PC-9 (cell line): ENCODE measurements at regions not wholly inside any gene's neighbourhood (a gene's known extent, or its start where the extent isn't known, plus 50 kb on each side); places are given as distances from the start of the nearest gene placed in this dataset.

Source experiments
- BruUV-seq: library from RNA; stranded (reverse); fragments of 400-500 nt; replicated peaks from 2 replicates; lab custom pipeline; 2021; lab: Mats Ljungman, UMichigan
- CTCF ChIA-PET: fragments of 300-600 bp; sonication (Branson Sonifier 250); formaldehyde crosslinking; loops from one replicate; lab custom pipeline; 2022; ENCODE audit warnings: antibody characterized with exemption; lab: Charles Lee
- POLR2A ChIA-PET: fragments of 300-600 bp; sonication (Branson Sonifier 250); formaldehyde crosslinking; loops from one replicate; lab custom pipeline; 2022; ENCODE audit warnings: antibody characterized with exemption; ENCODE audit not compliant: unreplicated experiment; lab: Charles Lee
- DNase-seq, 2 experiments: peaks; one replicate each; pipeline versions ENCODE4 v3.0.0 to v3.0.0-alpha.2; 2015 to 2022; ENCODE audit warnings: mixed read lengths in 1 of 2
- H2AFZ ChIP-seq: fragments of 200-600 bp; sonication (generic); 2 replicates; pipeline ENCODE4 v1.8.1; 2017; ENCODE audit warnings: antibody characterized with exemption
- H3F3A ChIP-seq: fragments of 200-600 bp; sonication (generic); 2 replicates; pipeline ENCODE4 v1.8.1; 2017; ENCODE audit warnings: antibody characterized with exemption, mild to moderate bottlenecking, low read depth; ENCODE audit not compliant: insufficient read depth
- H3K27ac ChIP-seq: fragments of 200-600 bp; sonication (generic); 2 replicates; pipeline ENCODE4 v1.6.1; 2016; ENCODE audit warnings: mixed run types
- H3K27me3 ChIP-seq: fragments of 200-600 bp; sonication (generic); 2 replicates; pipeline ENCODE4 v1.6.1; 2016; ENCODE audit warnings: low read depth, mixed run types; ENCODE audit not compliant: insufficient read depth
- H3K36me3 ChIP-seq: fragments of 200-600 bp; sonication (generic); 2 replicates; pipeline ENCODE4 v1.6.1; 2016; ENCODE audit warnings: low read depth, mixed run types
- H3K4me1 ChIP-seq: fragments of 200-600 bp; sonication (generic); replicated peaks from 2 replicates; pipeline ENCODE4 v1.6.1; 2016; ENCODE audit warnings: mixed run types; ENCODE audit not compliant: insufficient read depth
- H3K4me2 ChIP-seq: fragments of 200-600 bp; sonication (generic); 2 replicates; pipeline ENCODE4 v1.6.1; 2017; ENCODE audit warnings: mixed run types
- H3K4me3 ChIP-seq: fragments of 200-600 bp; sonication (generic); 2 replicates; pipeline ENCODE4 v1.6.1; 2016; ENCODE audit warnings: mixed run types
- H3K79me2 ChIP-seq: fragments of 200-600 bp; sonication (generic); 2 replicates; pipeline ENCODE4 v1.6.1; 2017; ENCODE audit warnings: low read depth, mixed run types
- H3K9me2 ChIP-seq: fragments of 200-600 bp; sonication (generic); 2 replicates; pipeline ENCODE4 v1.8.1; 2017; ENCODE audit warnings: mild to moderate bottlenecking; ENCODE audit not compliant: insufficient read depth
- H3K9me3 ChIP-seq: fragments of 200-600 bp; sonication (generic); 2 replicates; pipeline ENCODE4 v1.8.1; 2016; ENCODE audit warnings: low read depth; ENCODE audit not compliant: insufficient read depth
- H4K20me1 ChIP-seq: fragments of 200-600 bp; sonication (generic); 2 replicates; pipeline ENCODE4 v1.8.1; 2017; ENCODE audit not compliant: insufficient read depth
- CTCF ChIP-seq: fragments of 200-600 bp; sonication (generic); conservative IDR thresholded peaks from 2 replicates; pipeline ENCODE4 v1.6.1; 2017; ENCODE audit warnings: mixed run types, antibody characterized with exemption, mild to moderate bottlenecking, moderate library complexity
- EZH2 ChIP-seq: fragments of 200-600 bp; sonication (generic); IDR thresholded peaks from 2 replicates; pipeline ENCODE4 v1.8.0; 2017; ENCODE audit warnings: antibody characterized with exemption, low read depth
- intact Hi-C: fragments of 100-400 bp; cut with micrococcal nuclease; formaldehyde crosslinking; loops from one replicate; pipeline ENCODE4 v1.10.0; 2022; ENCODE audit not compliant: unreplicated experiment

- Histone ChIP-seq H3K36me3 (no peaks in the 10 kb centered on the region), H3K4me1 (no peaks in the 10 kb centered on the region), H3K27me3 (no peaks in the 10 kb centered on the region), H3K9me3 (no peaks in the 10 kb centered on the region), H3K4me2 (no peak overlapping the region), H2AFZ (no peak overlapping the region), H3K27ac (no peak overlapping the region), H3K79me2 (no peaks in the 10 kb centered on the region), H3K9me2 (no peaks in the 10 kb centered on the region), H3K4me3 (no peak overlapping the region), H4K20me1 (no peaks in the 10 kb centered on the region), H3F3A (no peaks in the 10 kb centered on the region)
- ChIA-PET CTCF (no interaction called here), POLR2A (no interaction called here)
- TF ChIP-seq EZH2 (no peak), CTCF (no peak)
- intact Hi-C loops = no loop called here
- DNase-seq = no peak
- no TSS peak for BruUV-seq
These were observed 123.0 kb upstream of the ASIC2 start for GRCh38 chr17:33416131-33416530.

- H3F3A ChIP-seq = no peaks in the 10 kb centered on the region
- H3K9me2 ChIP-seq = no peaks in the 10 kb centered on the region
- H3K9me3 ChIP-seq = no peaks in the 10 kb centered on the region
- no peaks in the 10 kb centered on the region for H3K36me3 ChIP-seq
- CTCF ChIA-PET = no interaction called here
- H3K27ac ChIP-seq = no peak overlapping the region
- intact Hi-C loops = no loop called here
- no peak for DNase-seq
- H3K27me3 ChIP-seq = peaks cover 4% of the 10 kb centered on the region; the same call in 1 of the 2 replicates
- no TSS peak for BruUV-seq
- H4K20me1 ChIP-seq = no peaks in the 10 kb centered on the region
- POLR2A ChIA-PET = no interaction called here
- no peaks in the 10 kb centered on the region for H3K4me1 ChIP-seq
- H3K4me3 ChIP-seq = no peak overlapping the region
- TF ChIP-seq EZH2 = no peak
- no peak for TF ChIP-seq CTCF
- no peak overlapping the region for H3K4me2 ChIP-seq
- H3K79me2 ChIP-seq = no peaks in the 10 kb centered on the region
- H2AFZ ChIP-seq = no peak overlapping the region
These were observed 128.8 kb upstream of the ASIC2 start for GRCh38 chr17:33421933-33422332.

GRCh38 chr17:33433581-33433980 is 140.5 kb upstream of the ASIC2 start:
- no peak overlapping the region for H3K4me3 ChIP-seq
- H3K27ac ChIP-seq = no peak overlapping the region
- TF ChIP-seq EZH2 = no peak
- no peak for TF ChIP-seq CTCF
- no TSS peak for BruUV-seq
- intact Hi-C loops = no loop called here
- H3K9me3 ChIP-seq = no peaks in the 10 kb centered on the region
- ChIA-PET CTCF (no interaction called here), POLR2A (no interaction called here)
- no peaks in the 10 kb centered on the region for H3F3A ChIP-seq
- no peak overlapping the region for H2AFZ ChIP-seq
- no peaks in the 10 kb centered on the region for H3K79me2 ChIP-seq
- H3K9me2 ChIP-seq = no peaks in the 10 kb centered on the region
- DNase-seq = no peak
- H3K4me2 ChIP-seq = no peak overlapping the region
- no peaks in the 10 kb centered on the region for H3K36me3 ChIP-seq
- H3K27me3 ChIP-seq = peaks cover 5% of the 10 kb centered on the region; the same call in 1 of the 2 replicates
- no peaks in the 10 kb centered on the region for H4K20me1 ChIP-seq
- H3K4me1 ChIP-seq = no peaks in the 10 kb centered on the region
